ENCODE measurements at regions not wholly inside any gene's neighbourhood (a gene's known extent, or its start where the extent isn't known, plus 50 kb on each side); places are given as distances from the start of the nearest gene placed in this dataset.

DNA sequence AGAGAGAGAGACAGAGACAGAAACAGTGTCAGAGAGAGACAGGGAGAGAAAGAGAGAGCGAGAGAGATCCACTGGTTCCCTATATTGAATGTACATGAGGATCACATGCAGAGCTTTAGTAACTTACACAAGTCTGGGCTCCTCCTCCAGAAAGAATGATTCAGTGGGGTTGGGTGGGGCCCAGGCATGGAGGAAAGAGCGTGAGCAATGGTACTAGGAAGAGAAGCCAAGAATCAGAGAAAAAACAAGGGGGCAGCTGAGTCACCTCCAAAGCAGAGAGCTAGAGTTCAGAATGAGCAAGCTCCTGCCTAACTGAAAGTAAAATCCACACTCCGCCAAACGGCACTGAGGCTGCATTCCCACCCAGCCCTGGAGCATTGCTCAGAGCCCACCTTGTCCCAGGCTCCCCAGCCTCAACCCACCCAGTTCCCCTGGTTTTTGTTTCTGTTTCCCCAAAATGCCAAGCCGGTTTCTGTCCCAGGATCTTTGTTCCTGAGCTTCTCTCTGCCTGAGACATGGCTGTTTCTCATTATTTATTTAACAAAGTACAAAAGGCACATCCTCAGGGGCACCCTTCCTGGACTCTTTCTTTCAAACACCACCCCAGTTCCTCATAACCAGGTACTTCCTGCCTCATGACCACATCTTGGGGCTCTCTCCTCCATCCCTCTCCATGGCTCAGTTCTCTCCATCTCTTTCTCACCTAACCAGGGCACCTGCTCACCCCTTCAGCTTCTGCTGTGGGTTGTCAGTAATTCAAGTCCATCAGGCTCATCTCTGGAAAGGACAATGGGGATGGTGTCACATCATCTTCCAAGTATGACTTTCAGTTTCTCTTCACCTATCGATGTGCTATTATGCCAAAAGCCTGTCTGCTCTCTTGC lies 670.3 kb upstream of the TBX3 start (continued):
- TF ChIP-seq, protein P1, sequence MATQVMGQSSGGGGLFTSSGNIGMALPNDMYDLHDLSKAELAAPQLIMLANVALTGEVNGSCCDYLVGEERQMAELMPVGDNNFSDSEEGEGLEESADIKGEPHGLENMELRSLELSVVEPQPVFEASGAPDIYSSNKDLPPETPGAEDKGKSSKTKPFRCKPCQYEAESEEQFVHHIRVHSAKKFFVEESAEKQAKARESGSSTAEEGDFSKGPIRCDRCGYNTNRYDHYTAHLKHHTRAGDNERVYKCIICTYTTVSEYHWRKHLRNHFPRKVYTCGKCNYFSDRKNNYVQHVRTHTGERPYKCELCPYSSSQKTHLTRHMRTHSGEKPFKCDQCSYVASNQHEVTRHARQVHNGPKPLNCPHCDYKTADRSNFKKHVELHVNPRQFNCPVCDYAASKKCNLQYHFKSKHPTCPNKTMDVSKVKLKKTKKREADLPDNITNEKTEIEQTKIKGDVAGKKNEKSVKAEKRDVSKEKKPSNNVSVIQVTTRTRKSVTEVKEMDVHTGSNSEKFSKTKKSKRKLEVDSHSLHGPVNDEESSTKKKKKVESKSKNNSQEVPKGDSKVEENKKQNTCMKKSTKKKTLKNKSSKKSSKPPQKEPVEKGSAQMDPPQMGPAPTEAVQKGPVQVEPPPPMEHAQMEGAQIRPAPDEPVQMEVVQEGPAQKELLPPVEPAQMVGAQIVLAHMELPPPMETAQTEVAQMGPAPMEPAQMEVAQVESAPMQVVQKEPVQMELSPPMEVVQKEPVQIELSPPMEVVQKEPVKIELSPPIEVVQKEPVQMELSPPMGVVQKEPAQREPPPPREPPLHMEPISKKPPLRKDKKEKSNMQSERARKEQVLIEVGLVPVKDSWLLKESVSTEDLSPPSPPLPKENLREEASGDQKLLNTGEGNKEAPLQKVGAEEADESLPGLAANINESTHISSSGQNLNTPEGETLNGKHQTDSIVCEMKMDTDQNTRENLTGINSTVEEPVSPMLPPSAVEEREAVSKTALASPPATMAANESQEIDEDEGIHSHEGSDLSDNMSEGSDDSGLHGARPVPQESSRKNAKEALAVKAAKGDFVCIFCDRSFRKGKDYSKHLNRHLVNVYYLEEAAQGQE (IDR thresholded peaks at IDR 0.05; ENCODE audit: low read depth, low read length) = 0 out of 2 replicates have a peak, but pooled peaks have one; percentile 52
- TF ChIP-seq, protein P2, sequence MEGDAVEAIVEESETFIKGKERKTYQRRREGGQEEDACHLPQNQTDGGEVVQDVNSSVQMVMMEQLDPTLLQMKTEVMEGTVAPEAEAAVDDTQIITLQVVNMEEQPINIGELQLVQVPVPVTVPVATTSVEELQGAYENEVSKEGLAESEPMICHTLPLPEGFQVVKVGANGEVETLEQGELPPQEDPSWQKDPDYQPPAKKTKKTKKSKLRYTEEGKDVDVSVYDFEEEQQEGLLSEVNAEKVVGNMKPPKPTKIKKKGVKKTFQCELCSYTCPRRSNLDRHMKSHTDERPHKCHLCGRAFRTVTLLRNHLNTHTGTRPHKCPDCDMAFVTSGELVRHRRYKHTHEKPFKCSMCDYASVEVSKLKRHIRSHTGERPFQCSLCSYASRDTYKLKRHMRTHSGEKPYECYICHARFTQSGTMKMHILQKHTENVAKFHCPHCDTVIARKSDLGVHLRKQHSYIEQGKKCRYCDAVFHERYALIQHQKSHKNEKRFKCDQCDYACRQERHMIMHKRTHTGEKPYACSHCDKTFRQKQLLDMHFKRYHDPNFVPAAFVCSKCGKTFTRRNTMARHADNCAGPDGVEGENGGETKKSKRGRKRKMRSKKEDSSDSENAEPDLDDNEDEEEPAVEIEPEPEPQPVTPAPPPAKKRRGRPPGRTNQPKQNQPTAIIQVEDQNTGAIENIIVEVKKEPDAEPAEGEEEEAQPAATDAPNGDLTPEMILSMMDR (IDR thresholded peaks at IDR 0.05) = no peak
- TF ChIP-seq NFIC (IDR thresholded peaks at IDR 0.05; ENCODE audit: borderline replicate concordance) (peak; percentile 91), POLR2AphosphoS5 (IDR thresholded peaks at IDR 0.05; ENCODE audit: low read depth, low read length) (peak; percentile 81)
- TF ChIP-seq, protein P3, sequence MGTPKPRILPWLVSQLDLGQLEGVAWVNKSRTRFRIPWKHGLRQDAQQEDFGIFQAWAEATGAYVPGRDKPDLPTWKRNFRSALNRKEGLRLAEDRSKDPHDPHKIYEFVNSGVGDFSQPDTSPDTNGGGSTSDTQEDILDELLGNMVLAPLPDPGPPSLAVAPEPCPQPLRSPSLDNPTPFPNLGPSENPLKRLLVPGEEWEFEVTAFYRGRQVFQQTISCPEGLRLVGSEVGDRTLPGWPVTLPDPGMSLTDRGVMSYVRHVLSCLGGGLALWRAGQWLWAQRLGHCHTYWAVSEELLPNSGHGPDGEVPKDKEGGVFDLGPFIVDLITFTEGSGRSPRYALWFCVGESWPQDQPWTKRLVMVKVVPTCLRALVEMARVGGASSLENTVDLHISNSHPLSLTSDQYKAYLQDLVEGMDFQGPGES (IDR thresholded peaks at IDR 0.05; ENCODE audit: low read depth, low read length) = no peak

DNA sequence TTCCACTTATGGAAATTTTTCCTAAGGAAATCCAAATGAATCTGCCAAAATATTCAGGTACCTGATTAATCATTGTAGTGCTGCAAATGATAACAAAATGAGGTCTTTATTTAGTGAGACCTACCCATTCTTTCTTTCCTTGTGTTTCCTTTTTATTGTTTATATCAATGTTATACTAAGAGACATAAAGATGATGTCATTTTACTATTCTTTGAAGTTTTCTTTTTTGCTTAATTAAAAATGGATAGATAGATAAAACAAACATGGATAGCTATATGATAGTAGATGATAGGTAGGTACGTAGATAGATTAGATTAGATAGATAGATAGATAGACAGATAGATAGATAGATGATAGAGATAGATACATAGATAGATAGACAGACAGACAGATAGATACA lies 669.5 kb upstream of the TBX3 start:
- no peaks in the 10 kb centered on the region for H3K79me2 ChIP-seq (ENCODE audit: insufficient read depth)
- no peak overlapping the region for H3K4me2 ChIP-seq
- POLR2A ChIA-PET = no interaction called here

More for the DNA sequence above, 669.5 kb upstream of the TBX3 start:
- 94% methylated on average over 1 of the region's 1 CpG for WGBS (ENCODE audit: low lambda C conversion rate)
- Histone ChIP-seq H3K9me2 (no peaks in the 10 kb centered on the region), H4K20me1 (ENCODE audit: insufficient read depth) (no peaks in the 10 kb centered on the region), H3K27me3 (ENCODE audit: insufficient read depth) (no peaks in the 10 kb centered on the region), H3K9me3 (no peaks in the 10 kb centered on the region), H2AFZ (ENCODE audit: low read depth) (no peak overlapping the region; the same call in 1 of the 2 replicates), H3K36me3 (replicated peaks in 1 of 2; ENCODE audit: control insufficient read depth in 1 of 2, insufficient read depth in 2 of 2, low read length in 1 of 2) (no peaks in the 10 kb centered on the region), H3F3A (replicated peaks; ENCODE audit: insufficient read depth) (no peaks in the 10 kb centered on the region), H3K4me1 (ENCODE audit: control insufficient read depth in 1 of 2, insufficient read depth in 2 of 2, low read depth in 1 of 2, low read length in 1 of 2) (peaks cover 0 to 9% of the 10 kb centered on the region in 2 experiments; a peak in 2 of 4 replicates), H3K9ac (no peak overlapping the region), H3K4me3 (ENCODE audit: low read depth in 2 of 2, low read length in 1 of 2) (no peak overlapping the region), H3K27ac (ENCODE audit: low read depth in 2 of 2, low read length in 1 of 2) (peak overlapping the region in 1 of 2 experiments; percentile 92; a peak in 2 of 4 replicates)
- TF ChIP-seq, protein P3 (IDR thresholded peaks at IDR 0.05; ENCODE audit: low read depth, low read length) = no peak
- TF ChIP-seq RFX5 (IDR thresholded peaks at IDR 0.05; ENCODE audit: low read length) (no peak), NFIC (IDR thresholded peaks at IDR 0.05; ENCODE audit: borderline replicate concordance) (no peak), FOSL2 (IDR thresholded peaks at IDR 0.05; ENCODE audit: borderline replicate concordance, low read depth) (no peak), POLR2AphosphoS5 (IDR thresholded peaks at IDR 0.05; ENCODE audit: low read depth, low read length) (no peak), SMC3 (IDR thresholded peaks at IDR 0.05; ENCODE audit: low read depth, low read length) (no peak), ELF1 (IDR thresholded peaks at IDR 0.05) (no peak), GABPA (IDR thresholded peaks at IDR 0.05; ENCODE audit: low read depth) (no peak), NRF1 (IDR thresholded peaks at IDR 0.05; ENCODE audit: low read depth, low read length) (no peak), FOXJ3 (CRISPR knock-in tag; IDR thresholded peaks at IDR 0.05) (no peak)
- TF ChIP-seq, protein P4, sequence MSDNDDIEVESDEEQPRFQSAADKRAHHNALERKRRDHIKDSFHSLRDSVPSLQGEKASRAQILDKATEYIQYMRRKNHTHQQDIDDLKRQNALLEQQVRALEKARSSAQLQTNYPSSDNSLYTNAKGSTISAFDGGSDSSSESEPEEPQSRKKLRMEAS (IDR thresholded peaks at IDR 0.05; ENCODE audit: low read depth) = no peak
- DNase-seq = no peak
- CTCF ChIA-PET = no interaction called here

All from SK-N-SH (cell line).